ENCODE measurements at regions not wholly inside any gene's neighbourhood (a gene's known extent, or its start where the extent isn't known, plus 50 kb on each side); places are given as distances from the start of the nearest gene placed in this dataset.

DNA sequence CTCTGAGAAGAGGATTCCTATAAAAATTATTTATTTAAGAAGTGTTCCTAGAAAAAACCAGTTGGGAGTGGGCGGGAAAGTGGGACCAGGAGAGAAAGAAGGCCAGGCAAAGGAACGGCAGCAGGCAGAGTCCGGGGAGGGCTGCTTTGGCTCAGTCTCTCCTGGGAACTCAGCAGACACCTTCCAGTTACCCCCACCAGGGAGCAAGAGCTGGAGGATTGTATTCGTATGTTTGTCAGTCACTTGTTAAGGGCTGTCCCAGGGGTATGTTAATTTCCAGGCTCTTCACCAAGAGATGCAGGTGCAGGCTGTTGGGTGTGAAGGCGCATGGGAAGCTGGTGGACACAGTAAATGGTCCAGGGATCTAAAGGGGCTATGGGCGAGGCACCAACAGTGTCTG lies 53.0 kb upstream of the CHD6 start:
- no peak for DNase-seq (ENCODE audit: low read depth, low spot score)

DNA sequence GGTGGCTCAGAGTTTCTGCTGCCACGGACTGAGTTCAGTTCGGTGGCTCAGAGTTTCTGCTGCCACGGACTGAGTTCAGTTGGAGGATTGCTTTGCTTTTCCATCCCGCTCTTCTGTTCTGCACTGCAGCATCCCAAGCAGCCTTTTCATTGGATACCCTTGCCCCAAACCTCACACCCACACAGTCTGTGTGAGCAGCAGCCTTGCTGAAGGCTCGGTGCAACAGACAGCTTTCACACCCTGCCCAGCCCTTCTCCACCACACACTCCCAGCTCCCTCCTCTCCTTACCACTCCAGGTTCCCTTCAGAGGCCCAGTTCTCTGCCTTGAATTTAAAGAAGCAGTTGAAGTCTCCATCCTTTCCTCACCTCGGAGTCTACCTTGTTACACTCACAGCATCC lies 52.5 kb upstream of the CHD6 start:
- DNase-seq (ENCODE audit: low read depth, low spot score), result no peak

DNA sequence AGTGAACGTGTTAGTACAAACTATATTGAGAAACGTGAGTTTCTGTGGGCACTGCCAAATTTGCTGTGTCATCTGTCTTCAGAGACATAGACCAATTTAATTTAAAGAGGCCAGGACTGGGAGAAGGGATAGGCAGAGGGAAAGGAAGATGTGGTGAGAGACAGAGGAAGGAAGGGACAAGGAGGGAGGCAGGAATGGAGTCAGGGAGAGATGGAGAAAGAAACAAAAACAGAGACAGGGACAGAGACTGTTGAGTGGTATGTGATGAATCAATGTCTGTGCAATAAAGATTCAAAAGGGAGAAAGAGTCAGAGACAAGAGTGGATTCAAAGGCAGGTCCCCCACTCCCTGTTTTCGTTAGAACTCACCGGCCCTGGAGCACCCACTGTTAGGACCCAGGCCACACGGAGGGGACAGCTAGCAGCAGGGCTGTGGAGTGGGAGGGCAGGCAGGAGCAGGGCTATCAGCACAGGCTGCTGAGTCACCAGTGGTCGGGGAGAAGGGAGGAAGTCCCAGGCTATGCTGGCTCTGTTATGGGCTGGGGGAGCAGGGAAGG lies 51.6 kb upstream of the CHD6 start:
- no peak for DNase-seq (ENCODE audit: low read depth, low spot score)

DNA sequence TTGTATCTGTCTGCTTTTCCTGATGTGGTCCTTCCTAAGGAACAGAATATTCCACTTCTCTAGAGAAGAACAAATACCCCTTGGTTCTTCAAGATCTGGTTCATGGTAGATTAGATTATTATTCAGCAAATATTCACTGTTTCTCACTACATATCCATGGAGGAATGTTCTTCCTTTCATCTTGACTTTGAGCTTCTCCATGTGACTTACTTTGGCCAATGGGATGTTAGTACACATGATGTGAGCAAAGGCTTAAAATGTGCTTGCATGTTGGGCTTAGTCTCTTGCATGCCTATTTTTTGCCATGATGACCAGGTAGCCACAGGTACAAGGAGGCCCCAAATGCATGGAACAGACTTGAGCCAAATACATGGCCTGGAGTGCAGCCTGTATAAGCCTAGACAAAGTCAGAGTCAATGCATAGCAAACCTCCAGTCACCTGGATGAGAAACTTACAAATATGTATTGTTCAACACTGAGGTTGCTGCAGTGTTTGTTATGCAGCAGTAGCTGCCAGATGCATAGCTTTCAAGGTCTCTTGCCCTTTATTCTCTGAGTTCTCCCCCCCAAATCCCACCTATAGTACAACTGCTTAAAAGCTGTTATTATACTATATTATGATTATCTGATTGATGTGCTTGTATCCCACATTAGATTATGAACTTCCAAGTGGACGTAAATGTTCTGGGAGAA lies 50.0 kb upstream of the CHD6 start:
- no peak for DNase-seq (ENCODE audit: low read depth, low spot score)
